ENCODE measurements at regions not wholly inside any gene's neighbourhood (a gene's known extent, or its start where the extent isn't known, plus 50 kb on each side); places are given as distances from the start of the nearest gene placed in this dataset.

DNA sequence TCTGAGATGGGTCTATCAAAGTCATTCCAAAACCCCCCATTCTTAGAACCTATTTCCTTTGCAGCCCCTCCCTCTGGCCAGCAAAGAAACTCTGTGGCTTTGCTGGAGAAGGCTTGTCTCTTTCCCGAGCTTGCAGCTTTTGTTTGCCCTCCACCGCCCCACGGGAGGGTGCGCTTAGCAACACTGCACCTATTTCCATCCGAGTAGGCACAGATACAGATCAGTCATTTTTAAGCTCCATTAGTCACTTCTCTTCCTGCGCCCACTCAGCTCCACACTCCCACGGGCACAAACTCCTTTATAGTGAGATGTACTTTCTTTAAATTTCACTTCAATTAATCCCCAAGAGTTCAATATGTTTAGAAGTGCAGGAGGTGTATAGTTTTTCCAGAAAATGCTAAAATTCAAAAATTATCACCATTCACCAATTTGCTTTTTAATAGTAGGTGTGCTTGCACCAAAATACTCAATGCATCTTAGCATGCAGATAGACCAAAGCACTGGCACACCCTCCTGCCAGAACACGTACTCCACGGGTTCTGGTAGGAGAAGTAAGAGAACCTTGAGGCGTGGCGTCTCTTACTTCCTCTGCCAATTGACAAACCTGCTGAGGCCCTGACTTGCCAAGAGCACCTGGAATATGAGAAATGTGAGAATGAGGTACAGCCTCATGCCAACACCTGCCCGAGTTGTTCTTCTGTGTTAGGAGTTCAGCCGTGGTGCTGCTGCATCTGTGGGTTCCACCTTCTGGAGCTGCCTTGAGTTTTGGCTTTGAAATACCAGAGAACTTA is 183.7 kb downstream of the TEX29 start:
- H4K20me1 ChIP-seq (ENCODE audit: insufficient read depth, low read length) = no peaks in the 10 kb centered on the region
- H3K27ac ChIP-seq (ENCODE audit: low read depth in 1 of 2, low read length in 2 of 2) = no peak overlapping the region
- Mint-ChIP-seq H3K4me1 (no peaks in the 10 kb centered on the region), H3K4me3 (no peak overlapping the region), H3K27ac (no peak overlapping the region), H3K27me3 (ENCODE audit: low read depth in 3 of 3) (peaks cover 2 to 10% (median 9%) of the 10 kb centered on the region in 3 donors), H3K9me3 (peaks cover 6 to 19% (median 15%) of the 10 kb centered on the region in 7 donors), H3K36me3 (no peaks in the 10 kb centered on the region)
- no peak overlapping the region for H2AFZ ChIP-seq (ENCODE audit: insufficient read depth, low read depth, low read length, poor library complexity, severe bottlenecking)
- TF ChIP-seq CTCF (IDR thresholded peaks at IDR 0.05) = no peak
- no peak for DNase-seq
- H3K27me3 ChIP-seq (ENCODE audit: control insufficient read depth in 2 of 2, insufficient read depth in 2 of 2, low read length in 2 of 2) = no peaks in the 10 kb centered on the region
- H3K9me3 ChIP-seq (replicated peaks in 1 of 2; ENCODE audit: control insufficient read depth in 1 of 2, insufficient read depth in 1 of 2, low read length in 2 of 2) = peaks cover 0 to 11% of the 10 kb centered on the region in 2 donors
- H3K9ac ChIP-seq (ENCODE audit: insufficient read depth, low read length, poor library complexity, severe bottlenecking) = no peak overlapping the region
- WGBS (ENCODE audit: insufficient coverage) = 74% methylated on average over 10 of the region's 13 CpGs
- no peaks in the 10 kb centered on the region for H3K36me3 ChIP-seq (replicated peaks in 1 of 2; ENCODE audit: control insufficient read depth in 1 of 2, insufficient read depth in 2 of 2, low read length in 2 of 2)
- no peak overlapping the region for H3K4me2 ChIP-seq (replicated peaks; ENCODE audit: extremely low read depth, low read length, poor library complexity, severe bottlenecking)
- no peaks in the 10 kb centered on the region for H3K4me1 ChIP-seq (ENCODE audit: control insufficient read depth in 1 of 2, insufficient read depth in 2 of 2, low read length in 2 of 2)
- intact Hi-C loops (cut with micrococcal nuclease) = no loop called here
- no peaks in the 10 kb centered on the region for H3K79me2 ChIP-seq (ENCODE audit: insufficient read depth, low read length)
- H3K4me3 ChIP-seq (replicated peaks in 1 of 3; ENCODE audit: low read depth in 2 of 3, low read length in 3 of 3) = no peak overlapping the region

DNA sequence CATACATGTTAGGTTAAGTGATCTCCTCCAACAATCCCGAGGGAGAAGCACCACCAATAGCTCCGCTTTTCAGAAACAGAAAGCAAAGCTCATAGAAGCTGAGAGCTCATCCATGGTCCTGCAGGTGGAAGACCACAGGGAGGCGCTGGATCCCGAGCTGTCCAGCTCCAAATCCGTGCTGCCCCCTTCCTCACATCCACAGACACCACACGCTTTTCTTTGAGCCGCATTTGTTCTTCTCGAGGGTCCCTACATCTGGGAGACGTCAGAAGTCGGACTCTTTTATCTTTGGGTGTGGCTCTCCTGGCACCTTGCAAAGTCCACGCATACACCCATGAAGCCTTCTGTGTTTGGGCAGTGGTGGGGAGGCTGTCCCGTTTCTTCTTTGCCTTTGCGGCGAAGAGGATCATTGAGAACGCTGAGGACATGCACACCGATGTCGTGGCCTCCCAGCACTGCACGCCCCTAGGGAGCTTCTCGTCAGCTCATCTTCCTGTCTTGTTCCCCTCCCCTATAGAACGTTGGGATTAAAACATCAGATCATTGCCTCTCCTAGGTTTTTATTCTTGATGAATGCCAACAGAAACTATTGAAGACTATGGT is 184.8 kb downstream of the TEX29 start:
- intact Hi-C loops (cut with micrococcal nuclease) = no loop called here
- Histone ChIP-seq H4K20me1 (ENCODE audit: insufficient read depth, low read length) (no peaks in the 10 kb centered on the region), H3K79me2 (ENCODE audit: insufficient read depth, low read length) (no peaks in the 10 kb centered on the region), H3K9ac (ENCODE audit: insufficient read depth, low read length, poor library complexity, severe bottlenecking) (no peak overlapping the region), H3K27ac (ENCODE audit: low read depth in 1 of 2, low read length in 2 of 2) (no peak overlapping the region), H3K36me3 (replicated peaks in 1 of 2; ENCODE audit: control insufficient read depth in 1 of 2, insufficient read depth in 2 of 2, low read length in 2 of 2) (no peaks in the 10 kb centered on the region), H2AFZ (ENCODE audit: insufficient read depth, low read depth, low read length, poor library complexity, severe bottlenecking) (no peak overlapping the region), H3K4me2 (replicated peaks; ENCODE audit: extremely low read depth, low read length, poor library complexity, severe bottlenecking) (no peak overlapping the region), H3K4me1 (ENCODE audit: control insufficient read depth in 1 of 2, insufficient read depth in 2 of 2, low read length in 2 of 2) (no peaks in the 10 kb centered on the region), H3K27me3 (ENCODE audit: control insufficient read depth in 2 of 2, insufficient read depth in 2 of 2, low read length in 2 of 2) (no peaks in the 10 kb centered on the region), H3K4me3 (replicated peaks in 1 of 3; ENCODE audit: low read depth in 2 of 3, low read length in 3 of 3) (no peak overlapping the region), H3K9me3 (replicated peaks in 1 of 2; ENCODE audit: control insufficient read depth in 1 of 2, insufficient read depth in 1 of 2, low read length in 2 of 2) (peaks cover 0 to 11% of the 10 kb centered on the region in 2 donors)
- peaks cover 3 to 9% (median 9%) of the 10 kb centered on the region in 3 donors for H3K27me3 Mint-ChIP-seq (ENCODE audit: low read depth in 3 of 3)
- no peaks in the 10 kb centered on the region for H3K4me1 Mint-ChIP-seq
- H3K36me3 Mint-ChIP-seq = no peaks in the 10 kb centered on the region
- H3K9me3 Mint-ChIP-seq = peaks cover 2 to 16% (median 14%) of the 10 kb centered on the region in 7 donors
- no peak overlapping the region for H3K4me3 Mint-ChIP-seq
- DNase-seq = no peak
- no peak overlapping the region for H3K27ac Mint-ChIP-seq
- no peak for TF ChIP-seq CTCF (IDR thresholded peaks at IDR 0.05)
- WGBS (ENCODE audit: insufficient coverage) = 58% methylated on average over 13 of the region's 20 CpGs

Data from CD14-positive monocyte (primary cell).